WTC11 (cell line): ENCODE measurements at regions not wholly inside any gene's neighbourhood (a gene's known extent, or its start where the extent isn't known, plus 50 kb on each side); places are given as distances from the start of the nearest gene placed in this dataset.

Source experiments
- ATAC-seq: fragments of 200-7000 bp; cut with Tn5 transposase; 2 replicates; pipeline ENCODE4 v1.10.0; 2021; ENCODE audit warnings: mild to moderate bottlenecking, moderate library complexity
- CTCF ChIA-PET: fragments of 300-600 bp; sonication (Branson Sonifier 250); formaldehyde crosslinking; loops from one replicate; lab custom pipeline; 2021; ENCODE audit warnings: antibody characterized with exemption; lab: Charles Lee
- POLR2A ChIA-PET: fragments of 350-600 bp; sonication (Branson Sonifier 250); formaldehyde crosslinking; loops from one replicate; lab custom pipeline; 2021; ENCODE audit warnings: antibody characterized with exemption; lab: Charles Lee
- DNase-seq: peaks from one replicate; pipeline ENCODE4 v3.0.0; 2021; ENCODE audit warnings: low spot score
- H3K27ac Mint-ChIP-seq: 2 replicates; pipeline ENCODE4 v1.8.0; 2021; ENCODE audit warnings: mixed read lengths
- H3K27me3 Mint-ChIP-seq: 2 replicates; pipeline ENCODE4 v1.8.0; 2021; ENCODE audit warnings: low read depth, mild to moderate bottlenecking, moderate library complexity, mixed read lengths
- H3K36me3 Mint-ChIP-seq: 2 replicates; pipeline ENCODE4 v1.8.0; 2021; ENCODE audit warnings: mixed read lengths
- H3K4me1 Mint-ChIP-seq: 2 replicates; pipeline ENCODE4 v1.8.0; 2022; ENCODE audit warnings: mixed read lengths
- H3K4me3 Mint-ChIP-seq: 2 replicates; pipeline ENCODE4 v1.8.0; 2021; ENCODE audit warnings: mild to moderate bottlenecking, moderate library complexity, mixed read lengths
- H3K9me3 Mint-ChIP-seq: 2 replicates; pipeline ENCODE4 v1.8.0; 2021; ENCODE audit warnings: mixed read lengths
- CREM ChIP-seq: sonication (generic); formaldehyde crosslinking; IDR thresholded peaks from 2 replicates; pipeline ENCODE4 v1.8.1; 2022; ENCODE audit warnings: mild to moderate bottlenecking, missing genetic modification reagents, moderate library complexity
- EMX1 ChIP-seq: fragments of 250-450 bp; sonication (Bioruptor Pico); IDR thresholded peaks from 2 replicates; pipeline ENCODE4 v1.8.0; 2021; ENCODE audit warnings: mild to moderate bottlenecking
- FOXJ3 ChIP-seq: sonication (generic); formaldehyde crosslinking; IDR thresholded peaks from 2 replicates; pipeline ENCODE4 v1.9.0; 2021; ENCODE audit warnings: missing genetic modification reagents, mild to moderate bottlenecking, borderline replicate concordance
- FOXK1 ChIP-seq: sonication (generic); formaldehyde crosslinking; IDR thresholded peaks from 2 replicates; pipeline ENCODE4 v1.8.0; 2022; ENCODE audit warnings: mild to moderate bottlenecking, moderate library complexity, missing genetic modification reagents
- GTF2I ChIP-seq: fragments of 250-450 bp; sonication (Bioruptor Pico); conservative IDR thresholded peaks from 2 replicates; pipeline ENCODE4 v1.4.0; 2021; ENCODE audit warnings: mild to moderate bottlenecking
- MYBL2 ChIP-seq: sonication (generic); formaldehyde crosslinking; IDR thresholded peaks from 2 replicates; pipeline ENCODE4 v1.8.1; 2023; ENCODE audit warnings: mild to moderate bottlenecking, moderate library complexity, missing genetic modification reagents
- NFE2L1 ChIP-seq: sonication (generic); formaldehyde crosslinking; IDR thresholded peaks from 2 replicates; pipeline ENCODE4 v1.8.1; 2023; ENCODE audit warnings: missing genetic modification reagents
- NR3C1 ChIP-seq: sonication (generic); formaldehyde crosslinking; conservative IDR thresholded peaks from 2 replicates; pipeline ENCODE4 v1.8.1; 2023; ENCODE audit warnings: low read depth, mild to moderate bottlenecking, missing genetic modification reagents
- RELA ChIP-seq: sonication (generic); formaldehyde crosslinking; IDR thresholded peaks from 2 replicates; pipeline ENCODE4 v1.8.1; 2022; ENCODE audit warnings: missing genetic modification reagents, mild to moderate bottlenecking, borderline replicate concordance
- RORB ChIP-seq: fragments of 250-450 bp; sonication (Bioruptor Pico); IDR thresholded peaks from 2 replicates; pipeline ENCODE4 v1.9.0; 2021; ENCODE audit warnings: mild to moderate bottlenecking
- SMAD4 ChIP-seq: sonication (generic); formaldehyde crosslinking; IDR thresholded peaks from 2 replicates; pipeline ENCODE4 v1.8.0; 2022; ENCODE audit warnings: mild to moderate bottlenecking, missing genetic modification reagents
- SOX15 ChIP-seq: fragments of 250-450 bp; sonication (Bioruptor Pico); IDR thresholded peaks from 2 replicates; pipeline ENCODE4 v1.9.0; 2021; ENCODE audit warnings: mild to moderate bottlenecking
- TCF7 ChIP-seq: sonication (generic); formaldehyde crosslinking; IDR thresholded peaks from 2 replicates; pipeline ENCODE4 v1.8.0; 2022; ENCODE audit warnings: mild to moderate bottlenecking, low read depth, missing genetic modification reagents, moderate library complexity
- TEAD1 ChIP-seq: sonication (generic); formaldehyde crosslinking; IDR thresholded peaks from 2 replicates; pipeline ENCODE4 v1.8.0; 2022; ENCODE audit warnings: mild to moderate bottlenecking, missing genetic modification reagents
- TEAD4 ChIP-seq: sonication (generic); formaldehyde crosslinking; IDR thresholded peaks from 2 replicates; pipeline ENCODE4 v1.8.0; 2022; ENCODE audit warnings: mild to moderate bottlenecking, missing genetic modification reagents
- ZBTB21 ChIP-seq: sonication (generic); formaldehyde crosslinking; IDR thresholded peaks from 2 replicates; pipeline ENCODE4 v1.8.1; 2023; ENCODE audit warnings: mild to moderate bottlenecking, missing genetic modification reagents, borderline replicate concordance
- ZNF138 ChIP-seq: sonication (generic); formaldehyde crosslinking; conservative IDR thresholded peaks from 2 replicates; pipeline ENCODE4 v1.8.1; 2022; ENCODE audit warnings: mild to moderate bottlenecking, moderate library complexity, missing genetic modification reagents
- ZNF232 ChIP-seq: sonication (generic); formaldehyde crosslinking; IDR thresholded peaks from 2 replicates; pipeline ENCODE4 v1.8.0; 2022; ENCODE audit warnings: mild to moderate bottlenecking, missing genetic modification reagents
- ZNF263 ChIP-seq: sonication (generic); formaldehyde crosslinking; IDR thresholded peaks from 2 replicates; pipeline ENCODE4 v1.8.1; 2022; ENCODE audit warnings: low read depth, mild to moderate bottlenecking, moderate library complexity, missing genetic modification reagents
- TF ChIP-seq, protein P1 (sequence below): sonication (generic); formaldehyde crosslinking; IDR thresholded peaks from 2 replicates; pipeline ENCODE4 v1.8.1; 2022; ENCODE audit warnings: mild to moderate bottlenecking, moderate library complexity, missing genetic modification reagents
- TF ChIP-seq, protein P2 (sequence below): sonication (generic); formaldehyde crosslinking; IDR thresholded peaks from 2 replicates; pipeline ENCODE4 v1.8.1; 2023; ENCODE audit warnings: mild to moderate bottlenecking, missing genetic modification reagents
- TF ChIP-seq, protein P3 (sequence below): fragments of 250-450 bp; sonication (Bioruptor Pico); IDR thresholded peaks from 2 replicates; pipeline ENCODE4 v1.9.0; 2021; ENCODE audit warnings: mild to moderate bottlenecking, borderline replicate concordance
- TF ChIP-seq, protein P4 (sequence below): sonication (generic); formaldehyde crosslinking; IDR thresholded peaks from 2 replicates; pipeline ENCODE4 v1.8.0; 2022; ENCODE audit warnings: mild to moderate bottlenecking, missing genetic modification reagents
- TF ChIP-seq, protein P5 (sequence below): fragments of 250-450 bp; sonication (Bioruptor Pico); IDR thresholded peaks from 2 replicates; pipeline ENCODE4 v2.1.2; 2022; ENCODE audit warnings: mild to moderate bottlenecking, moderate library complexity
- TF ChIP-seq, protein P6 (sequence below): sonication (generic); formaldehyde crosslinking; IDR thresholded peaks from 2 replicates; pipeline ENCODE4 v1.8.0; 2022; ENCODE audit warnings: mild to moderate bottlenecking, missing genetic modification reagents
- TF ChIP-seq, protein P7 (sequence below): sonication (generic); formaldehyde crosslinking; IDR thresholded peaks from 2 replicates; pipeline ENCODE4 v1.8.1; 2023; ENCODE audit warnings: mild to moderate bottlenecking, moderate library complexity, missing genetic modification reagents

DNA sequence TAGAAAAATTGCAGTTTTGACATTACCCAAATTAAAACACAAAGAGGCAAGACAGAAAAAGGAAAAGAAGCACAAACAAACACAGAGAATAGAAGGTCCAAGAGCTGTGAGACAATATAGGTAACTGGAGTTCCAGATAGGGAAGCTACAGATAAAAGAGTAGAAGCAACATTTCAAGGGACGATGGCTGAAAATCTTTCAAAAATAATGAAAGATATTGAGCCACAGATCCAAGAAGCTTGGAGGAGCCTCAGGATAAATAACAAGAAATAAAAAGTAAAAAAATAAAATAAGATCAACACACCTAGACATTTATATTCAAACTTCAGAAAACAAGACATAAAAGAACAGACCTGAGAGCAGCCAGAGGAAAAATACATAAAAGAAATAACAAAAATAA, 164.9 kb downstream of the FNDC1 start:
- peaks cover 38% of the 10 kb centered on the region for H3K9me3 Mint-ChIP-seq
- no peak for TF ChIP-seq MYBL2 (CRISPR knock-in tag)
- no peak for TF ChIP-seq GTF2I (CRISPR knock-in tag)
- TF ChIP-seq, protein P1, sequence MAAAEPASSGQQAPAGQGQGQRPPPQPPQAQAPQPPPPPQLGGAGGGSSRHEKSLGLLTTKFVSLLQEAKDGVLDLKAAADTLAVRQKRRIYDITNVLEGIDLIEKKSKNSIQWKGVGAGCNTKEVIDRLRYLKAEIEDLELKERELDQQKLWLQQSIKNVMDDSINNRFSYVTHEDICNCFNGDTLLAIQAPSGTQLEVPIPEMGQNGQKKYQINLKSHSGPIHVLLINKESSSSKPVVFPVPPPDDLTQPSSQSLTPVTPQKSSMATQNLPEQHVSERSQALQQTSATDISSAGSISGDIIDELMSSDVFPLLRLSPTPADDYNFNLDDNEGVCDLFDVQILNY = no peak
- no peak for TF ChIP-seq FOXK1 (CRISPR knock-in tag)
- TF ChIP-seq FOXJ3 (CRISPR knock-in tag) = no peak
- TF ChIP-seq NFE2L1 (CRISPR knock-in tag) = no peak
- TF ChIP-seq RELA (CRISPR knock-in tag) = no peak
- TF ChIP-seq NR3C1 (CRISPR knock-in tag) = no peak
- no peak for TF ChIP-seq TEAD1 (CRISPR knock-in tag)
- no peak for TF ChIP-seq ZNF138 (CRISPR knock-in tag)
- no peak for TF ChIP-seq SOX15 (CRISPR knock-in tag)
- no peak for TF ChIP-seq TCF7 (CRISPR knock-in tag)
- TF ChIP-seq, protein P2, sequence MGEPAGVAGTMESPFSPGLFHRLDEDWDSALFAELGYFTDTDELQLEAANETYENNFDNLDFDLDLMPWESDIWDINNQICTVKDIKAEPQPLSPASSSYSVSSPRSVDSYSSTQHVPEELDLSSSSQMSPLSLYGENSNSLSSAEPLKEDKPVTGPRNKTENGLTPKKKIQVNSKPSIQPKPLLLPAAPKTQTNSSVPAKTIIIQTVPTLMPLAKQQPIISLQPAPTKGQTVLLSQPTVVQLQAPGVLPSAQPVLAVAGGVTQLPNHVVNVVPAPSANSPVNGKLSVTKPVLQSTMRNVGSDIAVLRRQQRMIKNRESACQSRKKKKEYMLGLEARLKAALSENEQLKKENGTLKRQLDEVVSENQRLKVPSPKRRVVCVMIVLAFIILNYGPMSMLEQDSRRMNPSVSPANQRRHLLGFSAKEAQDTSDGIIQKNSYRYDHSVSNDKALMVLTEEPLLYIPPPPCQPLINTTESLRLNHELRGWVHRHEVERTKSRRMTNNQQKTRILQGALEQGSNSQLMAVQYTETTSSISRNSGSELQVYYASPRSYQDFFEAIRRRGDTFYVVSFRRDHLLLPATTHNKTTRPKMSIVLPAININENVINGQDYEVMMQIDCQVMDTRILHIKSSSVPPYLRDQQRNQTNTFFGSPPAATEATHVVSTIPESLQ (CRISPR knock-in tag) = no peak
- no peak for TF ChIP-seq TEAD4 (CRISPR knock-in tag)
- TF ChIP-seq, all 79 proteins: peak for 0
- Mint-ChIP-seq H3K4me3 (no peak overlapping the region), H3K27me3 (peaks cover 3% of the 10 kb centered on the region), H3K36me3 (peaks cover 10% of the 10 kb centered on the region), H3K4me1 (no peaks in the 10 kb centered on the region), H3K27ac (no peak overlapping the region)
- DNase-seq (no peak), ATAC-seq (no peak)
- ChIA-PET POLR2A (no interaction called here), CTCF (no interaction called here)

DNA sequence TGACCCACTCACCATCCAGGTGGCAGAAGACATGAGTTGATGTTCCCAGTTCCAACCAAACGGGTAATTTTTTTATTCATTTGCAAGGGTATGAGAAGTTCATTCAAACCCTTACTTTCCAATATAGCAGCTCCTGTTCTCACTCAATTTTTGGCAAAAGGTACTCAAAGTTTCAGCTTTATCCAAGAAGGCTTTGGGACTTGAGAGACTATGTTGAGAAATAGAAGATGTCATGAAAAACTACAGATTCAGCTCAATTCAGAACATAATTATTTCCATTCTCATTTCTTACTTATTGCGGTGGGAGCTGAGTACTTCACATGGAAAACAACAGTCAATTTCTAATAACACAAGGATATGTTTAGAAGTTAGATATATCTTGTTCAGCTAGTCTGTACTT, 162.3 kb downstream of the FNDC1 start:
- ChIA-PET POLR2A (no interaction called here), CTCF (no interaction called here)
- DNase-seq (no peak), ATAC-seq (no peak)
- H3K9me3 Mint-ChIP-seq = peaks cover 33% of the 10 kb centered on the region
- no peak overlapping the region for H3K27ac Mint-ChIP-seq
- H3K4me1 Mint-ChIP-seq = no peaks in the 10 kb centered on the region
- peaks cover 10% of the 10 kb centered on the region for H3K36me3 Mint-ChIP-seq
- H3K4me3 Mint-ChIP-seq = no peak overlapping the region
- H3K27me3 Mint-ChIP-seq = peaks cover 3% of the 10 kb centered on the region
- TF ChIP-seq ZNF263 (CRISPR knock-in tag) (no peak), SMAD4 (CRISPR knock-in tag) (no peak), CREM (CRISPR knock-in tag) (no peak), RORB (CRISPR knock-in tag) (no peak), EMX1 (no peak), ZNF232 (CRISPR knock-in tag) (no peak), ZBTB21 (CRISPR knock-in tag) (no peak)
- TF ChIP-seq, protein P3, sequence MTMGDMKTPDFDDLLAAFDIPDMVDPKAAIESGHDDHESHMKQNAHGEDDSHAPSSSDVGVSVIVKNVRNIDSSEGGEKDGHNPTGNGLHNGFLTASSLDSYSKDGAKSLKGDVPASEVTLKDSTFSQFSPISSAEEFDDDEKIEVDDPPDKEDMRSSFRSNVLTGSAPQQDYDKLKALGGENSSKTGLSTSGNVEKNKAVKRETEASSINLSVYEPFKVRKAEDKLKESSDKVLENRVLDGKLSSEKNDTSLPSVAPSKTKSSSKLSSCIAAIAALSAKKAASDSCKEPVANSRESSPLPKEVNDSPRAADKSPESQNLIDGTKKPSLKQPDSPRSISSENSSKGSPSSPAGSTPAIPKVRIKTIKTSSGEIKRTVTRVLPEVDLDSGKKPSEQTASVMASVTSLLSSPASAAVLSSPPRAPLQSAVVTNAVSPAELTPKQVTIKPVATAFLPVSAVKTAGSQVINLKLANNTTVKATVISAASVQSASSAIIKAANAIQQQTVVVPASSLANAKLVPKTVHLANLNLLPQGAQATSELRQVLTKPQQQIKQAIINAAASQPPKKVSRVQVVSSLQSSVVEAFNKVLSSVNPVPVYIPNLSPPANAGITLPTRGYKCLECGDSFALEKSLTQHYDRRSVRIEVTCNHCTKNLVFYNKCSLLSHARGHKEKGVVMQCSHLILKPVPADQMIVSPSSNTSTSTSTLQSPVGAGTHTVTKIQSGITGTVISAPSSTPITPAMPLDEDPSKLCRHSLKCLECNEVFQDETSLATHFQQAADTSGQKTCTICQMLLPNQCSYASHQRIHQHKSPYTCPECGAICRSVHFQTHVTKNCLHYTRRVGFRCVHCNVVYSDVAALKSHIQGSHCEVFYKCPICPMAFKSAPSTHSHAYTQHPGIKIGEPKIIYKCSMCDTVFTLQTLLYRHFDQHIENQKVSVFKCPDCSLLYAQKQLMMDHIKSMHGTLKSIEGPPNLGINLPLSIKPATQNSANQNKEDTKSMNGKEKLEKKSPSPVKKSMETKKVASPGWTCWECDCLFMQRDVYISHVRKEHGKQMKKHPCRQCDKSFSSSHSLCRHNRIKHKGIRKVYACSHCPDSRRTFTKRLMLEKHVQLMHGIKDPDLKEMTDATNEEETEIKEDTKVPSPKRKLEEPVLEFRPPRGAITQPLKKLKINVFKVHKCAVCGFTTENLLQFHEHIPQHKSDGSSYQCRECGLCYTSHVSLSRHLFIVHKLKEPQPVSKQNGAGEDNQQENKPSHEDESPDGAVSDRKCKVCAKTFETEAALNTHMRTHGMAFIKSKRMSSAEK = no peak
- TF ChIP-seq, protein P4, sequence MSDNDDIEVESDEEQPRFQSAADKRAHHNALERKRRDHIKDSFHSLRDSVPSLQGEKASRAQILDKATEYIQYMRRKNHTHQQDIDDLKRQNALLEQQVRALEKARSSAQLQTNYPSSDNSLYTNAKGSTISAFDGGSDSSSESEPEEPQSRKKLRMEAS = no peak
- TF ChIP-seq, protein P5, sequence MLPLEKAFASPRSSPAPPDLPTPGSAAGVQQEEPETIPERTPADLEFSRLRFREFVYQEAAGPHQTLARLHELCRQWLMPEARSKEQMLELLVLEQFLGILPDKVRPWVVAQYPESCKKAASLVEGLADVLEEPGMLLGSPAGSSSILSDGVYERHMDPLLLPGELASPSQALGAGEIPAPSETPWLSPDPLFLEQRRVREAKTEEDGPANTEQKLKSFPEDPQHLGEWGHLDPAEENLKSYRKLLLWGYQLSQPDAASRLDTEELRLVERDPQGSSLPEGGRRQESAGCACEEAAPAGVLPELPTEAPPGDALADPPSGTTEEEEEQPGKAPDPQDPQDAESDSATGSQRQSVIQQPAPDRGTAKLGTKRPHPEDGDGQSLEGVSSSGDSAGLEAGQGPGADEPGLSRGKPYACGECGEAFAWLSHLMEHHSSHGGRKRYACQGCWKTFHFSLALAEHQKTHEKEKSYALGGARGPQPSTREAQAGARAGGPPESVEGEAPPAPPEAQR (CRISPR knock-in tag) = no peak
- TF ChIP-seq, protein P6, sequence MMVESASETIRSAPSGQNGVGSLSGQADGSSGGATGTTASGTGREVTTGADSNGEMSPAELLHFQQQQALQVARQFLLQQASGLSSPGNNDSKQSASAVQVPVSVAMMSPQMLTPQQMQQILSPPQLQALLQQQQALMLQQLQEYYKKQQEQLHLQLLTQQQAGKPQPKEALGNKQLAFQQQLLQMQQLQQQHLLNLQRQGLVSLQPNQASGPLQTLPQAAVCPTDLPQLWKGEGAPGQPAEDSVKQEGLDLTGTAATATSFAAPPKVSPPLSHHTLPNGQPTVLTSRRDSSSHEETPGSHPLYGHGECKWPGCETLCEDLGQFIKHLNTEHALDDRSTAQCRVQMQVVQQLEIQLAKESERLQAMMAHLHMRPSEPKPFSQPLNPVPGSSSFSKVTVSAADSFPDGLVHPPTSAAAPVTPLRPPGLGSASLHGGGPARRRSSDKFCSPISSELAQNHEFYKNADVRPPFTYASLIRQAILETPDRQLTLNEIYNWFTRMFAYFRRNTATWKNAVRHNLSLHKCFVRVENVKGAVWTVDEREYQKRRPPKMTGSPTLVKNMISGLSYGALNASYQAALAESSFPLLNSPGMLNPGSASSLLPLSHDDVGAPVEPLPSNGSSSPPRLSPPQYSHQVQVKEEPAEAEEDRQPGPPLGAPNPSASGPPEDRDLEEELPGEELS = no peak
- TF ChIP-seq, protein P7, sequence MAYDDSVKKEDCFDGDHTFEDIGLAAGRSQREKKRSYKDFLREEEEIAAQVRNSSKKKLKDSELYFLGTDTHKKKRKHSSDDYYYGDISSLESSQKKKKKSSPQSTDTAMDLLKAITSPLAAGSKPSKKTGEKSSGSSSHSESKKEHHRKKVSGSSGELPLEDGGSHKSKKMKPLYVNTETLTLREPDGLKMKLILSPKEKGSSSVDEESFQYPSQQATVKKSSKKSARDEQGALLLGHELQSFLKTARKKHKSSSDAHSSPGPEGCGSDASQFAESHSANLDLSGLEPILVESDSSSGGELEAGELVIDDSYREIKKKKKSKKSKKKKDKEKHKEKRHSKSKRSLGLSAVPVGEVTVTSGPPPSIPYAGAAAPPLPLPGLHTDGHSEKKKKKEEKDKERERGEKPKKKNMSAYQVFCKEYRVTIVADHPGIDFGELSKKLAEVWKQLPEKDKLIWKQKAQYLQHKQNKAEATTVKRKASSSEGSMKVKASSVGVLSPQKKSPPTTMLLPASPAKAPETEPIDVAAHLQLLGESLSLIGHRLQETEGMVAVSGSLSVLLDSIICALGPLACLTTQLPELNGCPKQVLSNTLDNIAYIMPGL (CRISPR knock-in tag) = no peak
